GM18498 (cell line): ENCODE measurements at regions not wholly inside any gene's neighbourhood (a gene's known extent, or its start where the extent isn't known, plus 50 kb on each side); places are given as distances from the start of the nearest gene placed in this dataset.

ENCODE experiments used
- ATAC-seq: cut with Tn5 transposase; IDR thresholded peaks from one replicate; pipeline ENCODE4 v1.9.1; 2021; ENCODE audit warnings: mild to moderate bottlenecking, moderate library complexity; ENCODE audit not compliant: unreplicated experiment

- no peak for ATAC-seq
Observed at GRCh38 chr2:175574069-175574468, 392.6 kb upstream of the ATP5MC3 start.

- ATAC-seq = no peak
Observed at GRCh38 chr2:175571078-175571653, 389.7 kb upstream of the ATP5MC3 start.

DNA sequence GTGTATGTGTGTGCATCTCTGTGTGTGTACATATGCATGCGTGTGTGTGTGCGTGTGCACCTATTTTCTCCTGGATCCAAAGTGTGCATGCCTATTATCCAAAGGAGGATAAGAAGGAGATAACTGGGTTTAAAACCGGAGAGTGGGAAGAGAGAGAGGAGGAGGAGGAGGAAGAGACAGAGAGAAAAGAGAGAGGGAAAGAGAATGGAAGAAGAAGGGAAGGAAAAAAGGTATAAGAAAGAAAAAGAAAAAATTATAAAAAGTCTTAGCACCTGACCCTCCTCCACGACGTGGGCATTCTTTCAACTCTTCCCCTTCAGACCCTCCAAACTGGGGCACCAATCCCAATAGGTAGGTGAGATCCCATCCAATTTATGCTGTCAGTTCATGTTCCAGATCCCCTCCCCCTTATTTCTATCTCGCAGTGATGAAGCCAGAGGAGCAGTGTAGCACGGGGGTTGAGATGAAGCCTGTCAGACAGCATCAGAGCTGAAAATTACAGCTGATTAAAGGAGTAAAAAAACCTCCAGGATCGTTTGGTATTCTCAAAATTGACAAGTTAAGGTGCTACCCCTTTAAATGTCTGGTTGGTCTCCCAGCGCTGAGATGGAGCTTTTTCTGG, 386.7 kb upstream of the ATP5MC3 start:
- no peak for ATAC-seq

DNA sequence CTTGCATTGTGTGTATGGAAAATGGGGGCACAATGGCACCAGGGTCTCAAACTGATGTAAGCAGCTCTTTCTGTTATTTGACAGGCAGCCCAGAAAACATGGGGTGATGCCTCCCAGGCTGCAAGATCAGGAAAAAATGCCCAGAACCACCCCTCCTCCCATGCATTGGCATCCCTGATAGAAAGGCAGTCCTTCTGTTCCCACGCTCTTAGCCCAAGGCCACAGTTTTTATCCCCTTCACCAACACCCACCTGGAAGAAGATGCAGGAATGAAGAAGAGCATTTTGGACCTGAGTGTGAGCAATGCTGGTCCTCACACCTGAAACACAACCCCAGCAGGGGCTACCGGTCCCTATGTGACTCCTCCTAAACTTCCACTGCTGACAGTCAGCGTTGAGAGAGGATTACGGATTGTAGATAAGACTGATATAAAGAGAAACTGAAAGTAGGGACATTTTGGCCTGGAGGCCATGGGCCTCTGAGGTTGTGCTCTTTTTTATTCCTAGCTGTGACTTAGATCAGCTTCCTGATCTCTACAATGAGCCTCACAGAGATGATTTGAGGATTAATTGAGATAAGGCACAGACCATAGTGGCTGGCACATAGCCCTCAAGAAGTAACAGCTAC, 386.0 kb upstream of the ATP5MC3 start:
- ATAC-seq = no peak

DNA sequence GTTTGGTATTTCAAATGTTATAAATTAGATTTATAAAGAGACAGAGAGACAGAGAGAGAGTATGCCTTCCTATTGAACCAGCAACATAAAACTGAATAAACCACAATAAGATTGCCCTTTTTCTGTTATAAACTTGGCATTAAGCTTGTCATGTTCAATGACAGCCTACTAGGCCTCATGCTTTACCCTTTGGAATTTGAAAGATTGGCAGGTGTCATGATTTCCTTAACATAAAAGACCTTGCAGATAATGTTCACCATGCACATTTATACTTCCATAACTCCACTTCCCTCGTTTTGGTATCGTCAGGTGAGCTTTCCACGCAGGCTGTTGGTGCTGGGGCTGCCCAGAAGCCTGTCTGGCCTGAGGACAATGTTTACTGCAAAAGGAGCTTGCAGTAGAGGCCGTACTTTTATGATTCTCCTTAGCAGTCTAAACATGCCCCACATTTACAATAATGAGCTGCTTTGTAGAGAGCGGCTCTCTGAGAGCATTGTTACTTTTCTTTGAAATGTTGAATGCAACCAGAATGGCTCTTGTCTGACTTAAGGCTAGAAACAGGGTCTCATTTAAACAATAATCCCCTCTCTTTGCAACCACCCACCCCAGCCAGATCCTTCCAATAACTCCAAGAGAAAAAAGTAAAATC, 379.1 kb upstream of the ATP5MC3 start:
- ATAC-seq = no peak

GRCh38 chr2:175559613-175560012, 378.1 kb upstream of the ATP5MC3 start:
- no peak for ATAC-seq

- ATAC-seq = no peak
Observed at GRCh38 chr2:175557810-175558377, 376.4 kb upstream of the ATP5MC3 start.

GRCh38 chr2:175553910-175554309, 372.4 kb upstream of the ATP5MC3 start:
- ATAC-seq = no peak

DNA sequence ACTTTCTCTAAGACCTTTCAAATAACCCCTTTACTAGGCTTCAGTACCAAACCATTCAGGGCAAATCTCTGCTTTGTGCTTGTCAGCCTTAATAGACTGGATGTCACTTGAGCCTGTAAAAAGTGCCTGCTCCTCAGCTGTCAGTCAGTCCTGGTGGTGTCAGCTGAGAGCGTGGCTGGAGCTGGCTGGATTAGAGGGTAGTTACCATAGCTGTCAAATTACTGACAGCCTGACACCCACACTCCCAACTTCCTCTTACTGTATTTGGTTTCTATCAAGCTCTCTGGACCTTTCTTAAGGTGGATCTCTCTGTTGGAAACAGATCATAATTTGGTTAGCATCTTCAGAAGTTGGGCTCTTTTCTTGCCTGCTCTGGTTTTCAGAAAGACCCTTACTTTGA, 371.4 kb upstream of the ATP5MC3 start:
- ATAC-seq = no peak

- ATAC-seq = no peak
Observed at GRCh38 chr2:175540421-175540820, 358.9 kb upstream of the ATP5MC3 start.

DNA sequence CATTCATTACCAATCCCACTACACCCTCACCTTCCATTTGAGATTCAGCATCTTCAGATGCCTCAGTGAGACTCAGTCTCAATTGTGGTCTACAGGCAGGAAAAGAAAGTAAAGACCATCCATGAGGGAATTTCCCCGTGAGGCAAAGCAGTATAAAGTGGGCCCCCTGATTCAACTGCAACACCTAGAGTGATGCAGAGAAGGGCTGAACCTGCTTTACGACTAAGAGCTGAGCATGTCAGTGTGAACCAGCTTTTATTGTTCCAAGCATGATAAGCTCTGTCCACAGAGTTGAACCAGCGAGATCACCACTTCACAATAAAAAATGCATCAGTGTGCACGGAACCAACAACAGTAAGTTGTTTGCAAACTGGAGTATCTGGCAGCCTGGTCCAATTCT, 357.6 kb upstream of the ATP5MC3 start:
- ATAC-seq = no peak

GRCh38 chr2:175536059-175536458, 354.5 kb upstream of the ATP5MC3 start:
- no peak for ATAC-seq

- no peak for ATAC-seq
Observed at GRCh38 chr2:175535631-175536030, 354.1 kb upstream of the ATP5MC3 start.

DNA sequence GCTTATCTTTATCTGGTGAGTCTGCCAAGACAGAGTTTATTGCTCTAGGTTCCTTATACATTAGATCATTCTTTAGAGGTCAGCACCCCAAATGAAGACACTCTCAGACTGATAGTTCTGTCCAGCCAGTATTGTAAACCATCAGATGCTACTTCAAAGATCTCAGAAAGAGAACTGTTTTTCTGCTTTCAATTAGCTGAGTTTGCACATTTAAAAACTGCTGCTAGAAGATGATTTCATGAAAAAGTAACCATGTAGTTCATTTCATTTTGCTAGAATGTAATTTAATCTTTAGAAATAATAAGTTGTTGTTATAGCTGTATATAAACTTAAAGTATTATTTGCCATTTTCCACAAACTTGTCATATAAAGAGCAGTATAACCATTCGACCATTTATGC, 344.5 kb upstream of the ATP5MC3 start:
- no peak for ATAC-seq

GRCh38 chr2:175523001-175523400, 341.5 kb upstream of the ATP5MC3 start:
- no peak for ATAC-seq

GRCh38 chr2:175518206-175518605, 336.7 kb upstream of the ATP5MC3 start:
- ATAC-seq = no peak

DNA sequence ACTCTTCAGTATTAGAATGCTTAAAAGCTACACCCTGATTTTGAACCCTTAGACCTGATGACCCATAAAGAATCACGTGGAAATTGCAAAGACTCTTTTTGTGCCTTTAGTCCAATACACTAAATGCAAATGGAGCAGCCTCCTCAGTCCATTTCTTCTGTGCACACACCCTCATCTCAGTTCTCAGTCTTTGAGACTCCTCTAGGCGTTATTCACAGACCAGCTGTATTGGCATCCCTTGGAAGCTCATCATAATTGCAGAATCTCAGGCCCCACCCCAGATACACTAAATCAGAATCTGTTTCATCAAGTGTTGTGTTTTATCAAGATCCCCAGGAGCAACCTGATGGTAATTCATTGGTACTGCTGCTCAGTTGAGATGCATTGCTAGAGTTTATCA, 335.0 kb upstream of the ATP5MC3 start:
- ATAC-seq = no peak

GRCh38 chr2:175500255-175500654, 318.7 kb upstream of the ATP5MC3 start:
- no peak for ATAC-seq

DNA sequence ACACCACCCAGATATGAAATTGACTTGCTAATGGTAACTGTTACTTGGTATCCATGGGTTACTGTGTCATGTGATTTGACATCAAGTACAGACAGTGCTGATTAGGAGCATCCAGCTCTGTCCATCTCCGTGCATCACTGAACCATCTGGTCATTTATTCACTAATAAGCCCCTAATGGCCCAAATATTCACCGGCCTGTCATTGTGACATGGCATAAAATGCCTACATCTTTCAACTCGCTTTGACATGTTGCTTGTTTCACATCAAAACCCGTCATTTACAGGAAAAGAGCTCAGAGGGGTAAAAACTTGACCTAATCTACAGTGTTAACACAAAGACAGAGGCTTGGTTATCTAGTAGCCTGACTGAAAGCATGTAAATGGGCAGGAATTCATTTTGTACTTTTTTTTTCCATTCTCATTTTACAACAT, 308.9 kb upstream of the ATP5MC3 start:
- ATAC-seq = no peak

DNA sequence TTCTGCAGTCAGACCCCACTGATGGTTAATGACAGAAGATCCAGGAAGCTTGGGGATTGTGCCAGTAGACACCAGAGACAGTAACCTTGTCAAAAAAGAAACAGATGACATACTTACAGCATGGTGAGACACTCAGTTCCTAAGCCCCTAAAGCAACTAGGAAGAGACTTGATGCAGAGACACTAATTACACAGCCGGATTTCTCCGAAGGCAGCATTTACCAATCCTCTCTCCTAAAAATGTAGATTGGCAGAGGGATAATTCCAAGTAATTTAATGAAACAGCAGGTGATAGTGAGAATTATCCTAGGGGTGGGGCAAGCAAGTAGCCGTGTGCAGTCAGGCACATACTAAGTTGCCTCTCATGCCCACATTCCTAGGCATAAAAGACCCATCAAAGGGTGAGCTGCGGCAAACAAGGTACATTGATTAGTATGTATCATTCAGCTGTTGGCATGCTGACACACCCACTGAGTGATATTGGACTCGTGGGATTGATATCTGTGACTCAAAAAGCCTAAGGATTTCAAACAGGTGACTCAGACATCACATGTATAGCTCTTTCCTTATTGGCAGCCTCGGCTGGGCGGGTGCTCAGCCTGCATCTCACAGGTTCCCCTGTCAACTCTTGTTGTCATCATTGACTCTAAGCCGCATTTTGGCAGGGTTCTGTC, 296.7 kb upstream of the ATP5MC3 start:
- ATAC-seq = no peak

- ATAC-seq = no peak
Observed at GRCh38 chr2:175476948-175477347, 295.4 kb upstream of the ATP5MC3 start.
